Esophagus squamous epithelium (tissue), 4 donors: ENCODE measurements at regions not wholly inside any gene's neighbourhood (a gene's known extent, or its start where the extent isn't known, plus 50 kb on each side); places are given as distances from the start of the nearest gene placed in this dataset.

Experiments used
- CTCF ChIP-seq, 6 experiments: fragments of 450-650 bp in 4 of 6; fragments of 200-600 bp in 2 of 6; sonication (generic) in 2 of 6; IDR thresholded peaks; one replicate each; pipeline ENCODE4 v1.5.1; 2016 to 2019; ENCODE audit warnings: antibody characterized with exemption in 6 of 6, mild to moderate bottlenecking in 4 of 6, moderate library complexity in 4 of 6
- POLR2A ChIP-seq, 4 donors: fragments of 450-650 bp; IDR thresholded peaks; one replicate each; pipeline ENCODE4 v1.6.1; 2017; ENCODE audit warnings: antibody characterized with exemption in 4 of 4, mild to moderate bottlenecking in 4 of 4, moderate library complexity in 3 of 4

GRCh38 chr2:100767810-100768806, 51.8 kb upstream of the NPAS2 start:
- TF ChIP-seq CTCF (IDR thresholded peaks at IDR 0.05) (no peak), POLR2A (IDR thresholded peaks at IDR 0.05) (no peak)
